ENCODE measurements at regions not wholly inside any gene's neighbourhood (a gene's known extent, or its start where the extent isn't known, plus 50 kb on each side); places are given as distances from the start of the nearest gene placed in this dataset.
"Not testable (repeated sequence)": the region's sequence is repeated elsewhere in the genome, so short reads cannot be mapped to it uniquely, and the experiment has no call there.

- no peak for DNase-seq
These were observed 103.6 kb upstream of the CHD1 start for GRCh38 chr5:99032234-99033013.

- DNase-seq: no peak
These were observed 102.2 kb upstream of the CHD1 start for GRCh38 chr5:99030906-99031440.

GRCh38 chr5:99029172-99029571 lies 100.4 kb upstream of the CHD1 start:
- DNase-seq: no peak

DNA sequence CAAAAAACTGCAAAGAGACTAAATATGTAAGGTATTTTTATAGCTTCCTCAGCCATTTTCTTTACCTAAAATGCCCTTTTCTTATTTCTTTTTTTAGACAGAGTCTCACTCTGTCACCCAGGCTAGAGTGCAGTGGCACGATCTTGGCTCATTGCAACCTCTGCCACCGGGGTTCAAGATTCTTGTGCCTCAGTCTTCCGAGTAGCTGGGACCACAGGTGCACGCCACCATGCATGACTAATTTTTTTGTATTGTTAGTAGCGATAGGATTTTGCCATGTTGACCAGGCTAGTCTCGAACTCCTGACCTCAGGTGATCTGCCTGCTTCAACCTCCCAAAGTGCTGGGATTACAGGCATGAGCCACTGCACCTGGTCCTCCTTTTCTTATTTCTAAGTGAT lies 99.4 kb upstream of the CHD1 start:
- not testable (repeated sequence) for DNase-seq

- DNase-seq: no peak
These were observed 96.7 kb upstream of the CHD1 start for GRCh38 chr5:99025298-99026045.

- no peak for DNase-seq
These were observed 94.5 kb upstream of the CHD1 start for GRCh38 chr5:99023330-99023729.

DNA sequence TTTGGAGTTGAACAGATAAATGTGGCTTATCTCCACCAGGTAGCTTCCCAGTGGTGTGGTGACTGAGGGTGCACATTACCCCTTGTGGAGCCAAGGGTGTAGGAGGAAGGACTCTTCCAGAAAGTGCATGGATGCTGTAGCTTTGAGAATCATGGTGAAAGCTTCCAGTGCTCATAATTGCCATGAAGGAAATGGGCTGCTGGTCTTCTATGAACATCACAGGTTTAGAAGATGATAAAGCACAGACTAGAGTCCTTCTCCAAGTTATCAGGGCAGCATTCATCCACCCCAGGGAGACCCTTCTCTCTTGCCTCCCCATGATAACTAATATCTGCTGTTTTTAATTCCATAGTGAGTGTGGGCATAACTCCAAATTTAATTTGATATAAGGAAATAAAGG lies 93.4 kb upstream of the CHD1 start:
- no peak for DNase-seq

DNA sequence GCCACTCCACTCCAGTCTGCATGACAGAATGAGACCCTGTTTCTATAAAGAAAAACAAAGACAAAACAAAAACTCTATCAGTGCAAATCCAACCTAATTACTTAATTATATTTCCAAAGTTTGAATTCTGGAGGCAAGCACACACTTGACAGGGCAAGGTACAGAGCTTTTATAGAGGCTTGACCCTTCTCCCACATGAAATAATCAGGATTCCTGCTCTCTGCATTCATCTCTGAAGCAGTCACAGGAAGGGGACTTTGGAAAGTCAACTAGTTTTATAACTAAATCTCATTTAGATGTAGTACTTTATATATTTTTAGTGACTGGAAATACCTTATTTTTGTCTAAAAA lies 91.9 kb upstream of the CHD1 start:
- no peak for DNase-seq

GRCh38 chr5:99019812-99020697 lies 91.2 kb upstream of the CHD1 start:
- DNase-seq: no peak

DNA sequence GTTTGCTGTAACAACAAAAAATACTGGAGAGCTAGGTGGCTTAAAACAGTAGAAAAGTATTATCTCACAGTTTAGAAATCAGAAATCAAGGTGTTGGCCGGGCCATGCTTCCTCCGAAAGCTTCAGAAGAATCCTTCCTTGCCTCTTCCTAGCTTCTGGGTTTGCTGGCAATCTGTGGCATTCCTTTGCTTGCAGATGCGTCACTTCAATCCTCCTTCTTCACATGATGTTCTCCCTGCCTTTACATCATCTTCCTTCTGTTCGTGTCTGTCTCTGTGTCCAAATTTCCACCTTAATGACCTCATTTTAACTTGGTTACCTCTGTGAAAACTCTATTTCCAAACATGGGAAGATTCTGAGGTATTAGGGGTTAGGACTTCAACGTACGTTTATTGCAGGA lies 90.4 kb upstream of the CHD1 start:
- DNase-seq: no peak

DNA sequence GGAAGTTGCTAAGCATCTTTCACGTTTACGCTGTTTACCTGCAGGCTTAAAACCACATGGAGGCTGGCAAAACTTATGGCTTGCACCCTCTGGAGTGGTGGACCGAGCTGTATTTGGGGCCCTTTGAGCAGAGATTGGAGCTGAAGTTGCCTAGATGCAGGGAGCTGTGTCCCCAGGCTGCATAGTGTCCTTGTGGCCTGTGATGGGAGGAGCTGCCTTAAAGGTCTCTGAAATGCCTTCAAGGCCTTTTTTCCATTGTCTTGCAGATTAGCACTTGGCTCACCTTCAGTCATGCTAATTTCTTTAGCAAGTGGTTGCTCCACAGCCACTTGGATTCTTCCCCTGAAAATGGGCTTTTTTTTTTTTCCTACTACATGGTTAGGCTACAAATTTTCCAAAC lies 81.5 kb upstream of the CHD1 start:
- no peak for DNase-seq

- not testable (repeated sequence) for DNase-seq
These were observed 79.2 kb upstream of the CHD1 start for GRCh38 chr5:99008009-99008408.

- no peak for DNase-seq
These were observed 76.7 kb upstream of the CHD1 start for GRCh38 chr5:99005506-99005905.

GRCh38 chr5:99004960-99005359 lies 76.2 kb upstream of the CHD1 start:
- no peak for DNase-seq

DNA sequence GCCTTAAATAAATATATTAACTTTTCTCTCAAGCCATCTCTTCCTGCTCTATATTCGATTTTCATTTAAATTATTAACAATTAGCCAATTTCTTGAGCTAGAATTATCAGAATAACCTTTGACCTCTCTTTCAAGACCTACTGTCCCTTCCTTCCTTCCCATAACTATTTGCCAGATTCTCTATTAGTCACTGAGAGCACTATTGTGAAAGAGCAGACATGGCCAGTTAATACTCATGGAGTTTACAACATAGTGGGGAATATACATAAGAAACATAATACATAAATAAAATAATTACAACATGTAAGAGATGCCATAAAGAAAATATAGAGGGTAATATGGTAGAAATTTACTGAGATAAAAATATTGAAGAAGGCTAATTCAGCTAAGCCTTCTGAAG lies 72.1 kb upstream of the CHD1 start:
- DNase-seq: no peak

- no peak for DNase-seq
These were observed 71.4 kb upstream of the CHD1 start for GRCh38 chr5:99000221-99000620.

- peak; percentile 32 for DNase-seq
These were observed 70.8 kb upstream of the CHD1 start for GRCh38 chr5:98999631-99000030.

DNA sequence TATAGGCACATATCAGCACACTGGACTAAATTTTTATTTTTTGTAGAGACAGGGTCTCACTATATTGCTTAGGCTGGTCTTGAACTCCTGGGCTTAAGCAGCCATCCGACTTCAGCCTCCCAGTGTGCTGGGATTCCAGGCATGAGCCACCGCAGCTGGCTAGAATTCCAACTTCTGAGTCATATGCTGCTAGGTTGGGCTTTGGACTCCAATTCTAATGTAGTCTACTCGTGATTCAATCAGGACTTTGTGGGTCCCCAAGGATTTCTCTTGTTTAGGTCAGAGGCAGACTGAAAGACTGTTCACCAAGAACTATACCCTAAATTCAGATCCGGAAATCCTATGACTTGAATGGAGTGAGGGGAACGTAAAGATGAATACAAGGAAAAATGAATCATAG lies 68.2 kb upstream of the CHD1 start:
- no peak for DNase-seq

DNA sequence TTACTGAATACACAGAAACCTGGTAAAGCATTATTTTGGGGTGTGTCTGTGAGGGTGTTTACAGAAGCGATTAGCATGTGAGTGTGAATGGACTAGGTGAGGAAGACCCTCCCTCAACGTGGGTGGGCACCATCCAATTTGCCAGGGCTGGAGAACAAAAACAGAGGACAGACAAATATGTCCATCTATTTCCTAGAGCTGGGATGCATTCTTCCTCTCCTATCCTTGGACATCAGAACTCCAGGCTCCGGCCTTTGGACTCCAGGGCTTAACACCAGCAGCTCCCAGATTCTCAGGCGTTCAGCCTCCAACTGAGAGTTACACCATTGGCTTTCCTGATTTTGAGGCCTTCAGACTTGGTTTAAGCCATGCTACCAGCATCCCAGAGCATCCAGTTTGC lies 65.8 kb upstream of the CHD1 start:
- DNase-seq: no peak

- DNase-seq: no peak
These were observed 64.7 kb upstream of the CHD1 start for GRCh38 chr5:98993512-98993911.

DNA sequence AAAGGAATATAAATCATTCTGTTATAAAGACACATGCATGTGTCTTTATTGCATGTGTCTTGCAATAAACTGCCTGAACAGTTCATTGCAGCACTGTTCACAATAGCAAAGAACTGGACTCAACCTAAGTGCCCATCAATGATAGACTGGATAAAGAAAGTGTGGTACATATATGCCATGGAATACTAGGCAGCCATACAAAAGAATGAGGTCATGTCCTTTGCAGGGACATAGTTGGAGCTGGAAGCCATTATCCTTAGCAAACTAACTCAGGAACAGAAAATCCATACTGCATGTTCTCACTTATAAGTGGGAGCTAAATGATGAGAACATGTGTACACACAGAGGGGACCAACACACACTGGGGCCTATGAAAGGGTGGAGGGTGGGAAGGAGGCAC lies 63.7 kb upstream of the CHD1 start:
- DNase-seq: no peak

GRCh38 chr5:98989727-98990126 lies 60.9 kb upstream of the CHD1 start:
- no peak for DNase-seq

DNA sequence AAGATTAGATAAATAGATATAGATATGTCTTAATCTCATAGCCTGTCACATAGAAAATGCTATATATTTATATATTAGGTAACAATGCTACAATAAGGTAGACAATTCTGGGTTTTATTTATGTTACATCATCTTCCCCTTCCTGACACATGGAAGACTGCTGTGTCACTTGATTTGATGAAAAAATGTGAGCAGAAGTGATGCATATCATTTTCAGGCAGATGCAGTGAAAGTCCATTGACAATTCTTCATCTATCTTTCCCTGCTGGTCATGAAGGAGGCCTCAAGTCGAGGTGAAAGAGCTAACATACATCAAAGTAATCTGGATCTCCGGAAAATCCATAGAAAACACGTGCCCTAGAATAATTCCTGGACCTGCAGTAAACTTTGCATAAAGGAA lies 57.8 kb upstream of the CHD1 start:
- no peak for DNase-seq

Measured in NCI-H1105 (cell line).